HepG2 (cell line): ENCODE measurements at regions not wholly inside any gene's neighbourhood (a gene's known extent, or its start where the extent isn't known, plus 50 kb on each side); places are given as distances from the start of the nearest gene placed in this dataset.
A peak's percentile ranks its signal among the peaks of the same experiment; 100 is the strongest.

ENCODE experiments used
- ATAC-seq: fragments of 200-7000 bp; cut with Tn5 transposase; 3 replicates; pipeline ENCODE4 v1.9.1; 2020; ENCODE audit warnings: mild to moderate bottlenecking, moderate library complexity
- BruUV-seq: library from RNA; stranded (reverse); fragments of 400-500 nt; replicated peaks from 2 replicates; lab custom pipeline; 2021; lab: Mats Ljungman, UMichigan
- CTCF ChIA-PET: fragments of 300-600 bp; formaldehyde crosslinking; extraction: SDS; loops from one replicate; lab custom pipeline; 2021; ENCODE audit warnings: low total read pairs, inconsistent platforms, low intra/inter-chr PET ratio; lab: Yijun Ruan, JAX
- POLR2A ChIA-PET: fragments of 350-600 bp; sonication (Branson Sonifier 250); formaldehyde crosslinking; loops from one replicate; lab custom pipeline; 2020; ENCODE audit warnings: antibody characterized with exemption, inconsistent platforms; lab: Yijun Ruan, JAX
- DNase-seq: peaks from one replicate; pipeline ENCODE4 v3.0.0-alpha.2; 2015; ENCODE audit warnings: low spot score
- FAIRE-seq: peaks from 3 replicates; lab custom pipeline; 2011; peaks lifted over from hg19 to GRCh38; lab: Jason Lieb, UNC
- H2AFZ ChIP-seq: one replicate; pipeline ENCODE4 v1.6.1; 2011; ENCODE audit warnings: low read length, inconsistent platforms
- H3K27ac ChIP-seq: fragments of 300-600 bp; 3 replicates; pipeline ENCODE4 v1.8.0; 2011; ENCODE audit warnings: mixed run types, mild to moderate bottlenecking, mixed read lengths, low read length, inconsistent platforms; ENCODE audit not compliant: insufficient read depth; ENCODE audit errors: extremely low read length
- H3K27me3 ChIP-seq, 2 experiments: fragments of 200-600 bp in 1 of 2; 2 replicates in 1 of 2; 3 replicates in 1 of 2; pipeline versions ENCODE4 v1.6.0 to v1.8.0; 2011; ENCODE audit warnings: low read length in 2 of 2, mild to moderate bottlenecking in 2 of 2, moderate library complexity in 2 of 2, inconsistent platforms in 1 of 2; ENCODE audit not compliant: insufficient read depth in 2 of 2, control insufficient read depth in 1 of 2
- H3K36me3 ChIP-seq, 2 experiments: fragments of 200-600 bp in 1 of 2; replicated peaks in 1 of 2; 2 replicates in 1 of 2; 3 replicates in 1 of 2; pipeline versions ENCODE4 v1.5.1 to v1.8.0; 2011; ENCODE audit warnings: low read length in 2 of 2, inconsistent platforms in 1 of 2; ENCODE audit not compliant: insufficient read depth in 2 of 2, control insufficient read depth in 1 of 2
- H3K4me1 ChIP-seq: 2 replicates; pipeline ENCODE4 v1.5.1; 2012; ENCODE audit warnings: low read length, inconsistent platforms; ENCODE audit not compliant: insufficient read depth
- H3K4me2 ChIP-seq: 2 replicates; pipeline ENCODE4 v1.6.0; 2011; ENCODE audit warnings: low read depth, low read length, inconsistent platforms
- H3K4me3 ChIP-seq, 3 experiments: fragments of 200-600 bp in 1 of 3; sonication (generic), shearing (Covaris generic) in 1 of 3; replicated peaks in 1 of 3; 2 replicates each; pipeline ENCODE4 v1.5.1; 2011 to 2016; ENCODE audit warnings: low read length in 3 of 3, inconsistent platforms in 2 of 3, low read depth in 2 of 3, mild to moderate bottlenecking in 2 of 3, control low read depth in 1 of 3, mixed read lengths in 1 of 3; ENCODE audit not compliant: insufficient read depth in 1 of 3
- H3K79me2 ChIP-seq: one replicate; pipeline ENCODE4 v1.6.1; 2011; ENCODE audit warnings: low read length, inconsistent platforms; ENCODE audit not compliant: insufficient read depth
- H3K9ac ChIP-seq: 2 replicates; pipeline ENCODE4 v1.6.0; 2011; ENCODE audit warnings: mild to moderate bottlenecking, low read depth, low read length, inconsistent platforms; ENCODE audit not compliant: insufficient read depth
- H3K9me3 ChIP-seq: 2 replicates; pipeline ENCODE4 v1.5.1; 2012; ENCODE audit warnings: mild to moderate bottlenecking, low read length
- H4K20me1 ChIP-seq: 2 replicates; pipeline ENCODE4 v1.6.0; 2011; ENCODE audit warnings: inconsistent platforms, mild to moderate bottlenecking, low read length, moderate library complexity; ENCODE audit not compliant: insufficient read depth
- CEBPB ChIP-seq: IDR thresholded peaks from 2 replicates; pipeline ENCODE4 v1.6.1; 2011; ENCODE audit warnings: low read depth, low read length, improper control_type of control experiment, borderline replicate concordance
- NFE2L2 ChIP-seq: fragments of 150-350 bp; IDR thresholded peaks from 2 replicates; pipeline ENCODE4 v1.6.1; 2014; ENCODE audit warnings: low read length
- RBAK ChIP-seq: sonication (generic); formaldehyde crosslinking; IDR thresholded peaks from 2 replicates; pipeline ENCODE4 v1.5.1; 2020; ENCODE audit warnings: mild to moderate bottlenecking, missing genetic modification reagents
- TGIF2 ChIP-seq: IDR thresholded peaks from 2 replicates; pipeline ENCODE4 v1.6.1; 2016; ENCODE audit warnings: control low read depth, missing compliant biosample characterization
- YY1 ChIP-seq: IDR thresholded peaks from 2 replicates; pipeline ENCODE4 v1.6.1; 2011; ENCODE audit warnings: low read length, low read depth, moderate library complexity, mild to moderate bottlenecking; ENCODE audit not compliant: insufficient read depth, insufficient replicate concordance
- ZNF441 ChIP-seq: sonication (generic); formaldehyde crosslinking; IDR thresholded peaks from 2 replicates; pipeline ENCODE4 v1.7.0; 2021; ENCODE audit warnings: missing genetic modification reagents, borderline replicate concordance
- ZSCAN20 ChIP-seq: sonication (generic); formaldehyde crosslinking; IDR thresholded peaks from 2 replicates; pipeline ENCODE4 v1.4.0; 2020; ENCODE audit warnings: missing genetic modification reagents, mild to moderate bottlenecking, borderline replicate concordance
- WGBS: methylation state at CpG from one replicate; pipeline ENCODE4 v1.1.6; 2017; ENCODE audit warnings: low lambda C conversion rate; 5-methylcytosine and 5-hydroxymethylcytosine counted together
- in situ Hi-C: cut with HindIII; loops from 2 replicates; pipeline ENCODE4 v1.10.0; 2017; ENCODE audit warnings: low pct_unique_long_range_greater_than_20kb; ENCODE audit not compliant: extremely low pct_ligation_motif_present
- intact Hi-C: fragments of 100-400 bp; cut with micrococcal nuclease; formaldehyde crosslinking; loops from one replicate; pipeline ENCODE4 v1.10.0; 2022; ENCODE audit not compliant: unreplicated experiment
- TF ChIP-seq, protein P1 (sequence below): sonication (generic); formaldehyde crosslinking; conservative IDR thresholded peaks from 2 replicates; pipeline ENCODE4 v1.4.0; 2020; ENCODE audit warnings: missing genetic modification reagents
- TF ChIP-seq, protein P2 (sequence below): IDR thresholded peaks from 2 replicates; pipeline ENCODE4 v1.6.1; 2016; ENCODE audit warnings: missing compliant biosample characterization, missing genetic modification reagents, borderline replicate concordance

DNA sequence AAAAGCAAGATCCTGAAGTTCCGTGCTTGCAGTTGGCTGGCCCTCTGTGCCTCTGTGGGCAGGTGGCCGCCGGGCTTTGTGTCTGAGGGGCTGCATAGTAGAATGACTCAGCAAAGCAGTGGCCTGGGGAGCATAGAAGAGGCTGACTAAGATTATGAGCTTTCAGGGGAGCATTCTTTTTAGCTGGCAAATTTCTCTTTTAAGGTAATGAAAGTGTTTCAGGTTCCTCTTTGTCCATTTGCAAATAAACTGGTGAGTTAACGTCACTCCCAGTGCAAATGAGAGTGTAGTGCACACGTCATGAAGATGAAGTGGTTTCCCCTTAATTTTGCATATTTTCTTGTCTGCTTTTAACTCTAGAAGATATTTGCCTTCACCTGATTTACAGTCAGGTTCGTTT is 98.6 kb downstream of the BCL2L11 start:
- H3K36me3 ChIP-seq: peaks cover 0 to 7% of the 10 kb centered on the region in 2 experiments; a peak in 2 of 5 replicates
- no peak for ATAC-seq
- no peak for DNase-seq
- H3K9ac ChIP-seq: no peak overlapping the region
- H3K9me3 ChIP-seq: peaks cover 10% of the 10 kb centered on the region; the same call in 1 of the 2 replicates
- POLR2A ChIA-PET: no interaction called here
- H3K79me2 ChIP-seq: no peaks in the 10 kb centered on the region
- no peaks in the 10 kb centered on the region for H3K27me3 ChIP-seq
- no peak for FAIRE-seq
- no peaks in the 10 kb centered on the region for H4K20me1 ChIP-seq
- H3K4me2 ChIP-seq: no peak overlapping the region
- H3K27ac ChIP-seq: no peak overlapping the region
- H3K4me3 ChIP-seq: no peak overlapping the region
- peak; percentile 42; the same call in 1 of the 2 replicates for TF ChIP-seq NFE2L2
- TF ChIP-seq, protein P1, sequence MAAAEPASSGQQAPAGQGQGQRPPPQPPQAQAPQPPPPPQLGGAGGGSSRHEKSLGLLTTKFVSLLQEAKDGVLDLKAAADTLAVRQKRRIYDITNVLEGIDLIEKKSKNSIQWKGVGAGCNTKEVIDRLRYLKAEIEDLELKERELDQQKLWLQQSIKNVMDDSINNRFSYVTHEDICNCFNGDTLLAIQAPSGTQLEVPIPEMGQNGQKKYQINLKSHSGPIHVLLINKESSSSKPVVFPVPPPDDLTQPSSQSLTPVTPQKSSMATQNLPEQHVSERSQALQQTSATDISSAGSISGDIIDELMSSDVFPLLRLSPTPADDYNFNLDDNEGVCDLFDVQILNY (CRISPR knock-in tag): no peak
- TF ChIP-seq, all 625 proteins: peak for 1
- intact Hi-C loops: no loop called here
- WGBS: 92% methylated on average over 6 of the region's 6 CpGs
- H3K4me1 ChIP-seq: no peaks in the 10 kb centered on the region
- CTCF ChIA-PET: no interaction called here
- BruUV-seq: no TSS peak
- in situ Hi-C loops: no loop called here
- H2AFZ ChIP-seq: no peak overlapping the region

DNA sequence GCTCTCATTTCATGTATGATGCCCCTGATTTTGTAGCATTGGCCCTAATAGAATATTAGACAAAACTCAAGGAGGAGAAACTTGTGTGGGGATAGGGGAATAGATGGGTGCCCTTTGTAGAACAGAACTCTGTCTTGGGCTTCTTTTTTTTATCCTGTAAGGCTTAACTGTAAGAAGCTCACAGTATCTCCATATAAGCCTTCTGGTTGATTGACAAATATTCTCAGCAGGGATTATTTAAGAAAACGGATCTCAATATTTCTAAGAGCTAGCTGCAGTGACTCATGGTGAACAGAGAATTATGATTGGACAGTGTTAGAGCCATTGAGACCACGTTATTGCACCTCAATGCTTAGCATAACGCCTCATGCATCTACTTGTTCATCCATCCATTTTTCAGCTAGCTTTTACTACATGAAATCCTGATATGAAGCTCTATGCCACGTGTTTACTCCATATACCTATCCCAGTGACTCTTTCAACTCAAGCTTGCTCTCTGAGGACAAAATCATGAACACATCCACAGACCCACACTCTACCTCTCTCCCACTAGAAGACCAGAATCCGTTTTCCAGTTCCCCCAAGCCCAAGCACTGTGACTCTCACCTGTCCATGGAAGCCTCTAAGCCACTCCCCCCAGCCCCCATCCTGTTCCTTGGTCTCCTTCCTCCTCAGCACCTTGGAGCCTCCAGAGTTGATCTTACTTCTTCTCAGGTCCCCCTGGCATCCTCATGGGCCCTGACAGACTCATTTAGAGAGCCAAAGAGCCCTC is 99.2 kb downstream of the BCL2L11 start:
- BruUV-seq: no TSS peak
- Histone ChIP-seq H3K4me1 (no peaks in the 10 kb centered on the region), H3K27me3 (no peaks in the 10 kb centered on the region), H3K4me2 (no peak overlapping the region), H2AFZ (no peak overlapping the region), H3K27ac (no peak overlapping the region), H3K79me2 (no peaks in the 10 kb centered on the region), H3K4me3 (no peak overlapping the region), H4K20me1 (no peaks in the 10 kb centered on the region), H3K9ac (no peak overlapping the region), H3K9me3 (peaks cover 3% of the 10 kb centered on the region; the same call in 1 of the 2 replicates), H3K36me3 (peaks cover 0 to 7% of the 10 kb centered on the region in 2 experiments; a peak in 2 of 5 replicates)
- CTCF ChIA-PET: no interaction called here
- in situ Hi-C loops (no loop called here), intact Hi-C loops (no loop called here)
- ATAC-seq (no peak), FAIRE-seq (no peak), DNase-seq (no peak)
- POLR2A ChIA-PET: no interaction called here
- TF ChIP-seq ZSCAN20 (CRISPR knock-in tag) (no peak), RBAK (CRISPR knock-in tag) (no peak), CEBPB (no peak), ZNF441 (CRISPR knock-in tag) (no peak), TGIF2 (CRISPR knock-in tag) (no peak), YY1 (no peak)
- TF ChIP-seq, protein P2, sequence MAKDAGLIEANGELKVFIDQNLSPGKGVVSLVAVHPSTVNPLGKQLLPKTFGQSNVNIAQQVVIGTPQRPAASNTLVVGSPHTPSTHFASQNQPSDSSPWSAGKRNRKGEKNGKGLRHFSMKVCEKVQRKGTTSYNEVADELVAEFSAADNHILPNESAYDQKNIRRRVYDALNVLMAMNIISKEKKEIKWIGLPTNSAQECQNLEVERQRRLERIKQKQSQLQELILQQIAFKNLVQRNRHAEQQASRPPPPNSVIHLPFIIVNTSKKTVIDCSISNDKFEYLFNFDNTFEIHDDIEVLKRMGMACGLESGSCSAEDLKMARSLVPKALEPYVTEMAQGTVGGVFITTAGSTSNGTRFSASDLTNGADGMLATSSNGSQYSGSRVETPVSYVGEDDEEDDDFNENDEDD (CRISPR knock-in tag): no peak
- 94% methylated on average over 5 of the region's 5 CpGs for WGBS
